ENCODE measurements at regions not wholly inside any gene's neighbourhood (a gene's known extent, or its start where the extent isn't known, plus 50 kb on each side); places are given as distances from the start of the nearest gene placed in this dataset.

- no peak overlapping the region for H3K27ac Mint-ChIP-seq (ENCODE audit: unreplicated experiment)
- H3K4me3 Mint-ChIP-seq (ENCODE audit: low read depth, unreplicated experiment): no peak overlapping the region
- intact Hi-C loops (cut with micrococcal nuclease; ENCODE audit: unreplicated experiment): no loop called here
- H3K27me3 Mint-ChIP-seq (ENCODE audit: unreplicated experiment): no peaks in the 10 kb centered on the region
- H3K4me1 Mint-ChIP-seq (ENCODE audit: low read depth, unreplicated experiment): no peaks in the 10 kb centered on the region
- no peaks in the 10 kb centered on the region for H3K36me3 Mint-ChIP-seq (ENCODE audit: insufficient read depth, unreplicated experiment)
- DNase-seq: no peak
- CTCF ChIA-PET: no interaction called here
- no peaks in the 10 kb centered on the region for H3K9me3 Mint-ChIP-seq (ENCODE audit: low read depth, unreplicated experiment)
- TF ChIP-seq CTCF (IDR thresholded peaks at IDR 0.05; ENCODE audit: unreplicated experiment): no peak
- BruUV-seq (replicated peaks): no TSS peak
Measured at GRCh38 chr6:155687645-155688044, 232.0 kb upstream of the NOX3 start.

GRCh38 chr6:155684416-155685196 lies 229.0 kb upstream of the NOX3 start:
- intact Hi-C loops (cut with micrococcal nuclease; ENCODE audit: unreplicated experiment): no loop called here
- Mint-ChIP-seq H3K36me3 (ENCODE audit: insufficient read depth, unreplicated experiment) (no peaks in the 10 kb centered on the region), H3K4me1 (ENCODE audit: low read depth, unreplicated experiment) (no peaks in the 10 kb centered on the region), H3K9me3 (ENCODE audit: low read depth, unreplicated experiment) (no peaks in the 10 kb centered on the region), H3K27me3 (ENCODE audit: unreplicated experiment) (no peaks in the 10 kb centered on the region), H3K4me3 (ENCODE audit: low read depth, unreplicated experiment) (no peak overlapping the region), H3K27ac (ENCODE audit: unreplicated experiment) (no peak overlapping the region)
- DNase-seq: no peak
- no peak for TF ChIP-seq CTCF (IDR thresholded peaks at IDR 0.05; ENCODE audit: unreplicated experiment)
- CTCF ChIA-PET: no interaction called here
- BruUV-seq (replicated peaks): no TSS peak

- H3K4me1 Mint-ChIP-seq (ENCODE audit: low read depth, unreplicated experiment): peaks cover 18% of the 10 kb centered on the region
- no peak for TF ChIP-seq CTCF (IDR thresholded peaks at IDR 0.05; ENCODE audit: unreplicated experiment)
- no TSS peak for BruUV-seq (replicated peaks)
- intact Hi-C loops (cut with micrococcal nuclease; ENCODE audit: unreplicated experiment): no loop called here
- CTCF ChIA-PET: no interaction called here
- H3K27me3 Mint-ChIP-seq (ENCODE audit: unreplicated experiment): no peaks in the 10 kb centered on the region
- no peak overlapping the region for H3K27ac Mint-ChIP-seq (ENCODE audit: unreplicated experiment)
- H3K36me3 Mint-ChIP-seq (ENCODE audit: insufficient read depth, unreplicated experiment): no peaks in the 10 kb centered on the region
- H3K9me3 Mint-ChIP-seq (ENCODE audit: low read depth, unreplicated experiment): no peaks in the 10 kb centered on the region
- no peak overlapping the region for H3K4me3 Mint-ChIP-seq (ENCODE audit: low read depth, unreplicated experiment)
- DNase-seq: no peak
Measured at GRCh38 chr6:155678361-155678760, 222.7 kb upstream of the NOX3 start.

- no peak for TF ChIP-seq CTCF (IDR thresholded peaks at IDR 0.05; ENCODE audit: unreplicated experiment)
- no TSS peak for BruUV-seq (replicated peaks)
- CTCF ChIA-PET: no interaction called here
- Mint-ChIP-seq H3K4me1 (ENCODE audit: low read depth, unreplicated experiment) (peaks cover 18% of the 10 kb centered on the region), H3K27ac (ENCODE audit: unreplicated experiment) (peak overlapping the region; percentile 25), H3K36me3 (ENCODE audit: insufficient read depth, unreplicated experiment) (no peaks in the 10 kb centered on the region), H3K27me3 (ENCODE audit: unreplicated experiment) (no peaks in the 10 kb centered on the region), H3K9me3 (ENCODE audit: low read depth, unreplicated experiment) (no peaks in the 10 kb centered on the region), H3K4me3 (ENCODE audit: low read depth, unreplicated experiment) (no peak overlapping the region)
- intact Hi-C loops (cut with micrococcal nuclease; ENCODE audit: unreplicated experiment): no loop called here
- no peak for DNase-seq
Measured at GRCh38 chr6:155676346-155676745, 220.7 kb upstream of the NOX3 start.
